ENCODE measurements at regions not wholly inside any gene's neighbourhood (a gene's known extent, or its start where the extent isn't known, plus 50 kb on each side); places are given as distances from the start of the nearest gene placed in this dataset.
"Not testable (repeated sequence)": the region's sequence is repeated elsewhere in the genome, so short reads cannot be mapped to it uniquely, and the experiment has no call there.

- no peak overlapping the region for H3K27ac Mint-ChIP-seq
- H3K9me3 Mint-ChIP-seq: peaks cover 6% of the 10 kb centered on the region
- H3K36me3 Mint-ChIP-seq (ENCODE audit: low read depth): no peaks in the 10 kb centered on the region
- no peaks in the 10 kb centered on the region for H3K4me1 Mint-ChIP-seq (ENCODE audit: low read depth)
- peaks cover 10% of the 10 kb centered on the region for H3K27me3 Mint-ChIP-seq (ENCODE audit: low read depth)
- no peak overlapping the region for H3K4me3 Mint-ChIP-seq
Observed at GRCh38 chr12:131425112-131426075, 285.5 kb upstream of the SFSWAP start.

DNA sequence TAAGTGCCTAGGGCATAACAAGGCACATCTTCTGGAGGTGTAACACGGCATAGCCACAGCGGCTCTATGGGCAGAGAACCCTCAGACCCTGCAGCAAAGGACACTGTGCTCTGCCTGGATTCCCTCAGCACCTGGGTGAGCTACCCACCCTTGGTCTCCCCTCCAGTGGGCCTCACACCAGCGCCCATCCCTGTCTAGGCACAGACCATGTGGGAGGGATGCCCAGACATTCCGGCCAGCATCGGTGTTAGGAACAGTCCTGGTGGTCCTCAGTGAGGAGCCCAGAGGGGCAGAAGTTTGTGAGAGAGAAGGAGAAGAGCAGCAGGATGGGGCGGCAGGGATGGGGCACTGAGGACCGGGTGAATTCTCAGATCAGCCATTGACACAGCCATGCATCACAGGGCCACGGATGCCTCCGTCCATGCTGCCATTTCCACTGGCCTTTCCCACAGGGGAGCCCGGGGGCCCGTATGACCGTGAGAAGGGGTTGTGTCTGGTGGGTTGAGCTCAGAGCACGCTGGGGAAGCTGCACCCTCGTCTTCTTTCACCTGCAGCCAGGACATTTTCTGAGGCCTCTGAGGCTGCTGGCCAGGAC is 282.7 kb upstream of the SFSWAP start:
- H3K36me3 Mint-ChIP-seq (ENCODE audit: low read depth): no peaks in the 10 kb centered on the region
- H3K27ac Mint-ChIP-seq: no peak overlapping the region
- no peaks in the 10 kb centered on the region for H3K4me1 Mint-ChIP-seq (ENCODE audit: low read depth)
- peaks cover 18% of the 10 kb centered on the region for H3K27me3 Mint-ChIP-seq (ENCODE audit: low read depth)
- no peak overlapping the region for H3K4me3 Mint-ChIP-seq
- H3K9me3 Mint-ChIP-seq: peaks cover 6% of the 10 kb centered on the region

- not testable (repeated sequence) for H3K9me3 Mint-ChIP-seq; H3K4me1 Mint-ChIP-seq (ENCODE audit: low read depth); H3K27ac Mint-ChIP-seq; H3K36me3 Mint-ChIP-seq (ENCODE audit: low read depth); H3K4me3 Mint-ChIP-seq
- peaks cover 18% of the 10 kb centered on the region for H3K27me3 Mint-ChIP-seq (ENCODE audit: low read depth)
Observed at GRCh38 chr12:131429221-131429620, 281.7 kb upstream of the SFSWAP start.

GRCh38 chr12:131429697-131430096 is 281.2 kb upstream of the SFSWAP start:
- H3K9me3 Mint-ChIP-seq; H3K4me1 Mint-ChIP-seq (ENCODE audit: low read depth); H3K36me3 Mint-ChIP-seq (ENCODE audit: low read depth); H3K27ac Mint-ChIP-seq; H3K4me3 Mint-ChIP-seq: not testable (repeated sequence)
- peaks cover 14% of the 10 kb centered on the region for H3K27me3 Mint-ChIP-seq (ENCODE audit: low read depth)

DNA sequence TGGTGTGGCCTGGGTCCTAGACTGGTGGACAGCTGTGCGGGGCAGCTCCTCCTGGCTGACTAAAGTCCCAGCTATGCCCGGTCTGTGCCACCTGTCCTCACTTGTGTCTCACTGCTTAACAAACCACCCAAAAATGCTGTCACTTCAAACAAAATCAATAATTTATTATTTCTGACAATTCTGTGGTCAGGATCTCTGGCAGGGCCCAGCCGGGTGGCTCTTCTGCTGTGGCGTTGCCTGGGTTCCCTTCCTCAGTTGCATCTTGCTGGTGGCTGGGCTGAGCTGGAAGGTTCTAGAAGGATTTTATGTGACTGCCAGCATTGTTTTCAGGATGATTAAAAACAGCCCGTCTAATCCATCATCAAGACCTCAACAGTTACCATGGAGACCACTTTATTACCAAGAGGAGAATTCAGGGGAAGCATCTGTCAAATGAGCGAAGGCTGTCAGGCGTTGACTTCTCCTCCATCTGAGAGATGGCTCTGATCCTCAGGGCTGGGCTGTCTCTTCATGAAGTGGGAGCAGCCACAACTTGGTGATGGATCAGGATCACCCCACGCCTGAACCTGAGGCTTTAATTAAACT is 280.6 kb upstream of the SFSWAP start:
- H3K4me3 Mint-ChIP-seq: no peak overlapping the region
- no peaks in the 10 kb centered on the region for H3K4me1 Mint-ChIP-seq (ENCODE audit: low read depth)
- no peaks in the 10 kb centered on the region for H3K9me3 Mint-ChIP-seq
- no peaks in the 10 kb centered on the region for H3K36me3 Mint-ChIP-seq (ENCODE audit: low read depth)
- H3K27me3 Mint-ChIP-seq (ENCODE audit: low read depth): peaks cover 12% of the 10 kb centered on the region
- no peak overlapping the region for H3K27ac Mint-ChIP-seq

DNA sequence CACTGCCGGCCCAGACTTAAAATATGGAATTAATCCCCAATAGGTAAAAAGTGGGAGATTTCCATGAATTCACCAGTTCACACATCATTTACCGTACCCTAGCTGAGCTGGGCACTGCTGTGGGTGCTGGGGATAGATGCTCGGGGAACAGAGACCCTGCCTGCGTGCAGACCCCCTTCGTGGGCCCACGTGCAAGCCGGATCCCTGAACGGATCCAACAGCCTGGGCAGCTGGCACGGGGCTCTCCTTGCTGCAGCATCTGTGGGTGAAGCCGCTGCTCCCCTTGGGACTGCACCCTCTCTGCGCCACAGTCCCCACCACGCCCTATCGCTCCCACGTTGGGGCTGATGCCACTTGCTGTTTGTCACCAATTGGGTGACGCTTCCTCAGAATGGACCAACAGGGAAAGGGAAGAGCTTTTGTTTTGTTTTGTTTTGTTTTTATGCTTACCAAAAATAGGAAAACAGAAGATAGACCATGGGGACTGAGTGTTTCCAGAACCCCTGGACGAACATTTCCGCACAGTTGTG is 279.7 kb upstream of the SFSWAP start:
- not testable (repeated sequence) for H3K4me3 Mint-ChIP-seq; H3K4me1 Mint-ChIP-seq (ENCODE audit: low read depth); H3K27ac Mint-ChIP-seq; H3K9me3 Mint-ChIP-seq; H3K36me3 Mint-ChIP-seq (ENCODE audit: low read depth)
- peaks cover 12% of the 10 kb centered on the region for H3K27me3 Mint-ChIP-seq (ENCODE audit: low read depth)

DNA sequence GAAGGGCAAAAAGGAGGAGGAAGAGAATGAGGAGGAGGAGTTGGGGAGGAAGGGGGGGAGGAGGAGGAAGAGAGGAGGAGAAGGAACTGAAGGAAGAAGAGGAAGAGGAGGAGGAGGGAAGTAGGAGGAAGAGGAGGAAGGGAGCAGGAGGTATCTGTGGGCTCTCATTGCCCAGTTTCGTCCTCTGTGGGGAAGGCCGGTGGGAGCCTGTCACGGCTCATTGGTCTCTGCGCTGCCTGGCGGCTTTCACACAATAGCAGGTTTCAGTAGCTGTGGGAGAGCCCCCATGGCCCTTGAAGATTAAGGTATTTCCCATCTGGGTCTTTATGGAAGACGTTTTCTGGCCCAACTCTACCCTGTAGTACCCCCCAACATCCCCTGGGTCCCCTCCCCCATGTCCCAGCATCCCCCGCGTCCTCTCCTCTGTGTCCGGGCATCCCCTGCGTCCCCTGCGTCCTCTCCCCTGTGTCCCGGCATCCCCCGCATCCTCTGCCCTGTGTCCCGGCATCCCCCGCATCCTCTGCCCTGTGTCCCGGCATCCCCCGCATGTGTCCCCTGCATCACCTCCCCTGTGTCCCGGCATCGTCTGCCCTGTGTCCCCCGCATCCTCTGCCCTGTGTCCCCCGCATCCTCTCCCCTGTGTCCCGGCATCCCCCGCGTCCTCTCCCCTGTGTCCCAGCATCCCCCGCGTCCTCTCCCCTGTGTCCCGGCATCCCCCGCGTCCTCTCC is 278.2 kb upstream of the SFSWAP start:
- no peak overlapping the region for H3K27ac Mint-ChIP-seq
- H3K4me1 Mint-ChIP-seq (ENCODE audit: low read depth): no peaks in the 10 kb centered on the region
- H3K36me3 Mint-ChIP-seq (ENCODE audit: low read depth): no peaks in the 10 kb centered on the region
- no peak overlapping the region for H3K4me3 Mint-ChIP-seq
- H3K9me3 Mint-ChIP-seq: no peaks in the 10 kb centered on the region
- H3K27me3 Mint-ChIP-seq (ENCODE audit: low read depth): peaks cover 8% of the 10 kb centered on the region

- no peaks in the 10 kb centered on the region for H3K9me3 Mint-ChIP-seq
- H3K36me3 Mint-ChIP-seq (ENCODE audit: low read depth): no peaks in the 10 kb centered on the region
- no peak overlapping the region for H3K27ac Mint-ChIP-seq
- no peaks in the 10 kb centered on the region for H3K4me1 Mint-ChIP-seq (ENCODE audit: low read depth)
- peaks cover 8% of the 10 kb centered on the region for H3K27me3 Mint-ChIP-seq (ENCODE audit: low read depth)
- no peak overlapping the region for H3K4me3 Mint-ChIP-seq
Observed at GRCh38 chr12:131434208-131435125, 276.4 kb upstream of the SFSWAP start.

DNA sequence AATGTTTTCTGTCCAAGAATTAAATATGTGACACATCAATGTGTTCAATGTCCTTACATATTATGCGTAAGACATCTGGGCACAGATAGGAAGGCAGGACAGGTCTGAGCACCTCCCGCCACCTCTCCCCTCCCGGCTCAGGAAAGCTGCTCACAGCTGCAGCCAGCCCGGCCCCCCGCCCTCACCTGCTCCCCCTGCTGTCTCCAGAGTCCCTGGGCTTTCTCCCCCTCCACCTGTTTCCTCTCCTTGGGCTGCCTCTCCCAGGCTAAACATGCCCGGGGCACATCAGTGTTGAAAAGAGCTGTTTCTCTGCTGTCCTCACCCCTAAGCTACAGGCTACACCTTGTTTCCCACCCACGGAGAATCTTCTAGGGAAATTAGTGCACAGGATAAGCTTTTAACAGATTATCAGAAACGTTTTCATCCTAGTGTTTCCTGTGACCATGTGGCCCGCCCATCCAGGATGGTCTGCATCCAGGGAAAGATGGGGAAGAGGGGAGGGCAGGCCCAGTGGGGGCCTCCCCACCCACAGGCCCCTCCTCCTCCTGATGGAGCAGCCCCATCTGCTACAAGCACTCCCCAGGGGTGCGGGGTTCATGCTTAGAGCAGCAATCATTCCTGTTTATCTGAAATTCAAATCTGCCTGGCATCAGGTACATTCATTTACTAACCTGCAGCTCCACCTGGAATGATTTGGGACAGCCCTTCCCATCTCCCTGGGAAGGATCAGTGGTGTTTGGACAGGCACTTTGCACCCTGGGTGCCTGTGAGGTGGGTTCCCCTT is 273.8 kb upstream of the SFSWAP start:
- Mint-ChIP-seq H3K4me3 (no peak overlapping the region), H3K27ac (no peak overlapping the region), H3K27me3 (ENCODE audit: low read depth) (peaks cover 2% of the 10 kb centered on the region), H3K36me3 (ENCODE audit: low read depth) (no peaks in the 10 kb centered on the region), H3K9me3 (no peaks in the 10 kb centered on the region), H3K4me1 (ENCODE audit: low read depth) (no peaks in the 10 kb centered on the region)

DNA sequence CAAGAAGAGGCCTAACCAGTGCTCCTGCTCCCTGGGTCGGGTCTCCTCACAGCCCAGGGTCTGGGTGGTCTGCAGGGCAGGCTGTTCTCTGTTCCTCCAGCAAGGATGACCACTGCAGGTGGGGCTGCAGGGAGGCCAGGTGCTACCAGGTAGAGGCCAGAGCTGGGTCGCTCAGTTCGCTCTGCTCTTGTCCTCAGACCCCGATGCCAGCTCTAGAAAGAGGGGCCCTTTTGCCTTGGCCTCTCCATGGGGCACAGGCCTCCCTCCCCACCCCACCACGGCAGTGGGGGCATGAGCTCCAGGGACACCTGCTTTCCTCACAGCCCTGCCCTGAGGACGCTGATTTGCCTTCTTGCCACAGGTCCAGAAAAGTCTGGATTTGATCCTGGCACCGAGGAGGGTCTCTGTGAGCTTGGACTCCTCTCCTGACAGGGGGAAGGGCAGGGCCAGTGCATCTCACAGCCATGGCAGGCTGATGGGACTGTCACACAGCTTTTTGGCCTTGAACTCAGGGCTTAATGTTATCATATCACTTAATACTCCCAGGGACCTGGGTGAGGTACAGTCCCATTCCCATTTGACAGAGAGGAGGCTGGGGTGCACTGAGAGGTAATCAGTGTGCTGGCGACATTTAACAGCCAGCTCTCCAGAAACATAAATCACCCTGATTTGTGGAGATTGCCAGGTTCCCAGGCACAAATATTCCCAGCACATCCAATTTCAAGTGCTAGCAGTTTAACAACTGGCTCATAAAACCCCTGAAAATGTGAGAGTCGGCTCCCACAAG is 273.0 kb upstream of the SFSWAP start:
- H3K9me3 Mint-ChIP-seq: no peaks in the 10 kb centered on the region
- H3K36me3 Mint-ChIP-seq (ENCODE audit: low read depth): no peaks in the 10 kb centered on the region
- no peak overlapping the region for H3K4me3 Mint-ChIP-seq
- H3K4me1 Mint-ChIP-seq (ENCODE audit: low read depth): no peaks in the 10 kb centered on the region
- H3K27ac Mint-ChIP-seq: no peak overlapping the region
- no peaks in the 10 kb centered on the region for H3K27me3 Mint-ChIP-seq (ENCODE audit: low read depth)

- H3K27ac Mint-ChIP-seq; H3K36me3 Mint-ChIP-seq (ENCODE audit: low read depth); H3K4me1 Mint-ChIP-seq (ENCODE audit: low read depth); H3K9me3 Mint-ChIP-seq; H3K4me3 Mint-ChIP-seq; H3K27me3 Mint-ChIP-seq (ENCODE audit: low read depth): not testable (repeated sequence)
Observed at GRCh38 chr12:131438493-131438835, 272.4 kb upstream of the SFSWAP start.

DNA sequence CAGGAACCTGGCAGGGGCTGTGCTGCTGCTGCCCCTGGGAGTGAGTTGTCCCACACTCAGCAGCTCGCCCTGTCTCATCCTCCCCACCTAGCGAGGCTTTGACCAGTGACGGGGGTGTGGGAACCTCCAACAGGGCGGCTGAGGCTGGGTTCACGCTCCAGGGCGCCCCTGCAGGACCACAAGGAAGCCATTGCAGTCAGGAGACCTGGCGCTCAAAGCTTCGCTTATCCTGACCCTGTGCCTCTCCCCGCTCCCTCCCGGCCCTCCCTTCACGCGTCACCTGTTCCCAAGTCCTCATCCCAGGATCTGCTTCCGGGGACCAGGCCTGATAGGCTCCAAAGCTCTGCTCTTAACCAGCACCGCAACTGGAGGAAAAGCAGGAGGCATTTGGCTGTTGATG is 272.0 kb upstream of the SFSWAP start:
- Mint-ChIP-seq H3K27me3 (ENCODE audit: low read depth) (no peaks in the 10 kb centered on the region), H3K27ac (no peak overlapping the region), H3K4me3 (no peak overlapping the region), H3K4me1 (ENCODE audit: low read depth) (no peaks in the 10 kb centered on the region), H3K9me3 (no peaks in the 10 kb centered on the region), H3K36me3 (ENCODE audit: low read depth) (no peaks in the 10 kb centered on the region)

DNA sequence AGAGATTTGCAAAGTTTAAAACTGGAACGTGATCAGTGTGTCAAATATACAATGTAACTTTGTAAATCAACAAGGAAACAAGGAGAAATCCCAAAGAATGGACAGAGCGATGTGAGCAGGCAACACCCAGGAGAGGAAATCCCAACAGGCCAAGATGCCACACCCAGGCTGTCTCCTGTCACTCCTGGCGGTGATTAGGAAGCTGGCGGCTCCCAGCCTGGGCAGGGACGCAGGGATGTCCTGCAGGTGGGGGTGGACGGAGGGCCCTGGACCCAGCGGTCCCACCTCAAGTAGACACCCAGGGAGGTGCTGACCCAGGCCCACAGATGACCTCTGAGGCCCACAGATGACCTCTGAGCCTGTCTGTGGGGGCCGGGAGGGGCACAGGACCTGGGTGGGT is 271.1 kb upstream of the SFSWAP start:
- not testable (repeated sequence) for H3K9me3 Mint-ChIP-seq; H3K27ac Mint-ChIP-seq; H3K4me1 Mint-ChIP-seq (ENCODE audit: low read depth); H3K36me3 Mint-ChIP-seq (ENCODE audit: low read depth); H3K27me3 Mint-ChIP-seq (ENCODE audit: low read depth); H3K4me3 Mint-ChIP-seq

Measured in T-helper 1 cell treated with Interleukin-12 subunit alpha and Interleukin-12 subunit beta and Interleukin-4 antibody, amounts not matched to agents 30 μg/mL and 1 μg/mL, for 36 hours (primary cell).